ENCODE measurements at regions not wholly inside any gene's neighbourhood (a gene's known extent, or its start where the extent isn't known, plus 50 kb on each side); places are given as distances from the start of the nearest gene placed in this dataset.

GRCh38 chr14:34032720-34033119 lies 81.8 kb upstream of the EGLN3 start:
- no peak overlapping the region for H3K4me3 Mint-ChIP-seq
- H3K4me1 Mint-ChIP-seq, result peaks cover 0 to 3% of the 10 kb centered on the region in 2 donors
- H3K27ac Mint-ChIP-seq, result no peak overlapping the region
- H3K9me3 Mint-ChIP-seq, result peaks cover 0 to 3% (median 0%) of the 10 kb centered on the region in 6 donors
- H3K36me3 Mint-ChIP-seq, result no peaks in the 10 kb centered on the region
- no peak for DNase-seq
- peaks cover 0 to 4% (median 2%) of the 10 kb centered on the region in 3 donors for H3K27me3 Mint-ChIP-seq (ENCODE audit: low read depth in 3 of 3)

GRCh38 chr14:34030864-34031263 lies 80.0 kb upstream of the EGLN3 start:
- Mint-ChIP-seq H3K27me3 (ENCODE audit: low read depth in 3 of 3) (peaks cover 2 to 4% (median 2%) of the 10 kb centered on the region in 3 donors), H3K4me1 (peaks cover 0 to 5% of the 10 kb centered on the region in 2 donors), H3K36me3 (no peaks in the 10 kb centered on the region), H3K4me3 (no peak overlapping the region), H3K27ac (no peak overlapping the region), H3K9me3 (peaks cover 0 to 3% (median 0%) of the 10 kb centered on the region in 6 donors)
- DNase-seq, result no peak

GRCh38 chr14:34029921-34030334 lies 79.1 kb upstream of the EGLN3 start:
- H3K9me3 Mint-ChIP-seq, result peaks cover 0 to 3% (median 0%) of the 10 kb centered on the region in 6 donors
- peaks cover 2 to 4% (median 2%) of the 10 kb centered on the region in 3 donors for H3K27me3 Mint-ChIP-seq (ENCODE audit: low read depth in 3 of 3)
- H3K27ac Mint-ChIP-seq, result no peak overlapping the region
- H3K36me3 Mint-ChIP-seq, result no peaks in the 10 kb centered on the region
- DNase-seq, result no peak
- no peak overlapping the region for H3K4me3 Mint-ChIP-seq
- peaks cover 0 to 5% of the 10 kb centered on the region in 2 donors for H3K4me1 Mint-ChIP-seq

- no peaks in the 10 kb centered on the region for H3K36me3 Mint-ChIP-seq
- no peak overlapping the region for H3K27ac Mint-ChIP-seq
These were observed 77.2 kb upstream of the EGLN3 start for GRCh38 chr14:34027990-34028495.

GRCh38 chr14:34027130-34027989 lies 76.5 kb upstream of the EGLN3 start:
- no peak overlapping the region for H3K27ac Mint-ChIP-seq

More at GRCh38 chr14:34027990-34028495, 77.2 kb upstream of the EGLN3 start:
- DNase-seq, result no peak
- Mint-ChIP-seq H3K4me1 (peaks cover 0 to 5% of the 10 kb centered on the region in 2 donors), H3K27me3 (ENCODE audit: low read depth in 3 of 3) (peaks cover 2 to 4% (median 2%) of the 10 kb centered on the region in 3 donors), H3K4me3 (no peak overlapping the region), H3K9me3 (peaks cover 0 to 3% (median 0%) of the 10 kb centered on the region in 6 donors)

GRCh38 chr14:34025325-34026017 lies 74.6 kb upstream of the EGLN3 start:
- no peak overlapping the region for H3K27ac Mint-ChIP-seq
- peaks cover 2 to 5% of the 10 kb centered on the region in 2 donors for H3K4me1 Mint-ChIP-seq
- peaks cover 0 to 2% (median 0%) of the 10 kb centered on the region in 6 donors for H3K9me3 Mint-ChIP-seq
- no peak overlapping the region for H3K4me3 Mint-ChIP-seq
- H3K36me3 Mint-ChIP-seq, result no peaks in the 10 kb centered on the region
- peaks cover 0 to 2% (median 2%) of the 10 kb centered on the region in 3 donors for H3K27me3 Mint-ChIP-seq (ENCODE audit: low read depth in 3 of 3)
- no peak for DNase-seq

More at GRCh38 chr14:34027130-34027989, 76.5 kb upstream of the EGLN3 start:
- Mint-ChIP-seq H3K4me3 (no peak overlapping the region), H3K36me3 (no peaks in the 10 kb centered on the region), H3K4me1 (peaks cover 0 to 5% of the 10 kb centered on the region in 2 donors), H3K27me3 (ENCODE audit: low read depth in 3 of 3) (peaks cover 2 to 4% (median 2%) of the 10 kb centered on the region in 3 donors), H3K9me3 (peaks cover 0 to 3% (median 0%) of the 10 kb centered on the region in 6 donors)
- DNase-seq, result no peak

GRCh38 chr14:34024768-34025144 lies 73.9 kb upstream of the EGLN3 start:
- Mint-ChIP-seq H3K4me3 (no peak overlapping the region), H3K4me1 (peaks cover 2 to 5% of the 10 kb centered on the region in 2 donors), H3K36me3 (no peaks in the 10 kb centered on the region), H3K27me3 (ENCODE audit: low read depth in 3 of 3) (peaks cover 0 to 2% (median 2%) of the 10 kb centered on the region in 3 donors), H3K9me3 (peaks cover 0 to 2% (median 0%) of the 10 kb centered on the region in 6 donors), H3K27ac (no peak overlapping the region)
- DNase-seq, result no peak

- peaks cover 2 to 7% of the 10 kb centered on the region in 2 donors for H3K4me1 Mint-ChIP-seq
- H3K27me3 Mint-ChIP-seq (ENCODE audit: low read depth in 3 of 3), result peaks cover 0 to 2% (median 2%) of the 10 kb centered on the region in 3 donors
- H3K27ac Mint-ChIP-seq, result no peak overlapping the region
- H3K4me3 Mint-ChIP-seq, result no peak overlapping the region
- H3K9me3 Mint-ChIP-seq, result peaks cover 0 to 2% (median 0%) of the 10 kb centered on the region in 6 donors
- H3K36me3 Mint-ChIP-seq, result no peaks in the 10 kb centered on the region
- no peak for DNase-seq
These were observed 73.2 kb upstream of the EGLN3 start for GRCh38 chr14:34023824-34024767.

GRCh38 chr14:34021096-34021495 lies 70.2 kb upstream of the EGLN3 start:
- Mint-ChIP-seq H3K27me3 (ENCODE audit: low read depth in 3 of 3) (peaks cover 0 to 1% (median 0%) of the 10 kb centered on the region in 3 donors), H3K27ac (no peak overlapping the region), H3K4me3 (no peak overlapping the region), H3K9me3 (peaks cover 0 to 2% (median 0%) of the 10 kb centered on the region in 6 donors), H3K36me3 (no peaks in the 10 kb centered on the region), H3K4me1 (peaks cover 19 to 21% of the 10 kb centered on the region in 2 donors)
- no peak for DNase-seq

GRCh38 chr14:34020014-34020413 lies 69.1 kb upstream of the EGLN3 start:
- H3K9me3 Mint-ChIP-seq, result peaks cover 0 to 2% (median 0%) of the 10 kb centered on the region in 6 donors
- H3K27ac Mint-ChIP-seq, result no peak overlapping the region
- no peak overlapping the region for H3K4me3 Mint-ChIP-seq
- no peaks in the 10 kb centered on the region for H3K36me3 Mint-ChIP-seq
- DNase-seq, result no peak
- peaks cover 19 to 22% of the 10 kb centered on the region in 2 donors for H3K4me1 Mint-ChIP-seq
- no peaks in the 10 kb centered on the region for H3K27me3 Mint-ChIP-seq (ENCODE audit: low read depth in 3 of 3)

- no peaks in the 10 kb centered on the region for H3K36me3 Mint-ChIP-seq
- peaks cover 21 to 32% of the 10 kb centered on the region in 2 donors for H3K4me1 Mint-ChIP-seq
- peak in 2 of 3 donors; percentile 6 to 8 for DNase-seq
- H3K27ac Mint-ChIP-seq, result peak overlapping the region; percentile 65 to 93 (median 78)
- H3K9me3 Mint-ChIP-seq, result peaks cover 0 to 1% (median 0%) of the 10 kb centered on the region in 6 donors
- H3K27me3 Mint-ChIP-seq (ENCODE audit: low read depth in 3 of 3), result no peaks in the 10 kb centered on the region
- H3K4me3 Mint-ChIP-seq, result peak overlapping the region; percentile 74 to 89 (median 88)
These were observed 67.8 kb upstream of the EGLN3 start for GRCh38 chr14:34018564-34019244.

GRCh38 chr14:34018125-34018524 lies 67.3 kb upstream of the EGLN3 start:
- Mint-ChIP-seq H3K9me3 (peaks cover 0 to 1% (median 0%) of the 10 kb centered on the region in 6 donors), H3K4me1 (peaks cover 27 to 38% of the 10 kb centered on the region in 2 donors), H3K36me3 (no peaks in the 10 kb centered on the region), H3K27ac (peak overlapping the region; percentile 65 to 93 (median 78)), H3K27me3 (ENCODE audit: low read depth in 3 of 3) (no peaks in the 10 kb centered on the region), H3K4me3 (peak overlapping the region; percentile 74 to 89 (median 88))
- peak in 1 of 3 donors; percentile 2 for DNase-seq
